GM12878 (cell line): ENCODE measurements at regions not wholly inside any gene's neighbourhood (a gene's known extent, or its start where the extent isn't known, plus 50 kb on each side); places are given as distances from the start of the nearest gene placed in this dataset.

ENCODE experiments used
- ATAC-seq: fragments of 200-7000 bp; cut with Tn5 transposase; 3 replicates; pipeline ENCODE4 v1.9.1; 2020; ENCODE audit warnings: mild to moderate bottlenecking, moderate library complexity
- BruUV-seq: library from RNA; stranded (reverse); fragments of 400-500 nt; replicated peaks from 2 replicates; lab custom pipeline; 2021; lab: Mats Ljungman, UMichigan
- CTCF ChIA-PET: fragments of 300-600 bp; sonication (Branson Sonifier 250); formaldehyde crosslinking; extraction: SDS; loops from one replicate; lab custom pipeline; 2021; ENCODE audit warnings: inconsistent platforms; lab: Yijun Ruan, JAX
- POLR2A ChIA-PET: fragments of 350-600 bp; formaldehyde crosslinking; extraction: SDS; loops from one replicate; lab custom pipeline; 2021; ENCODE audit warnings: inconsistent platforms; lab: Charles Lee
- RAD21 ChIA-PET: fragments of 300-600 bp; sonication (Branson Sonifier 250); formaldehyde crosslinking; loops from one replicate; lab custom pipeline; 2023; ENCODE audit warnings: antibody characterized with exemption; ENCODE audit not compliant: unreplicated experiment; lab: Charles Lee
- SMC1A ChIA-PET: fragments of 300-600 bp; sonication (Branson Sonifier 250); formaldehyde crosslinking; loops from one replicate; lab custom pipeline; 2023; ENCODE audit not compliant: unreplicated experiment, uncharacterized antibody; lab: Charles Lee
- DNase-seq: peaks from one replicate; pipeline ENCODE4 v3.0.0-alpha.2; 2011; ENCODE audit warnings: low read depth, low spot score
- FAIRE-seq: peaks from 3 replicates; lab custom pipeline; 2011; peaks lifted over from hg19 to GRCh38; lab: Jason Lieb, UNC
- H2AFZ ChIP-seq: 2 replicates; pipeline ENCODE4 v1.6.0; 2011; ENCODE audit warnings: low read depth, low read length, control low read depth; ENCODE audit not compliant: control insufficient read depth
- H3K27ac ChIP-seq: 2 replicates; pipeline ENCODE4 v1.5.1; 2011; ENCODE audit warnings: control low read depth; ENCODE audit not compliant: control insufficient read depth, insufficient read depth
- H3K27me3 ChIP-seq, 2 experiments: replicated peaks in 1 of 2; 2 replicates each; pipeline versions ENCODE4 v1.6.0 to v1.6.1; 2011; ENCODE audit warnings: low read length in 1 of 2; ENCODE audit not compliant: control insufficient read depth in 2 of 2, insufficient read depth in 2 of 2
- H3K36me3 ChIP-seq, 2 experiments: 2 replicates each; pipeline ENCODE4 v1.5.1; 2011; ENCODE audit warnings: low read length in 1 of 2; ENCODE audit not compliant: control insufficient read depth in 2 of 2, insufficient read depth in 2 of 2
- H3K4me1 ChIP-seq: 2 replicates; pipeline ENCODE4 v1.6.1; 2011; ENCODE audit warnings: mild to moderate bottlenecking, low read length, moderate library complexity, mixed read lengths; ENCODE audit not compliant: control insufficient read depth, insufficient read depth
- H3K4me2 ChIP-seq: 2 replicates; pipeline ENCODE4 v1.6.0; 2011; ENCODE audit warnings: control low read depth; ENCODE audit not compliant: control insufficient read depth, insufficient read depth
- H3K4me3 ChIP-seq: fragments of 200-600 bp; sonication (generic); 2 replicates; pipeline ENCODE4 v1.5.1; 2016
- H3K79me2 ChIP-seq: 2 replicates; pipeline ENCODE4 v1.6.0; 2011; ENCODE audit warnings: low read length; ENCODE audit not compliant: control insufficient read depth, insufficient read depth
- H3K9ac ChIP-seq: 2 replicates; pipeline ENCODE4 v1.8.0; 2011; ENCODE audit warnings: low read length, control low read depth, mixed read lengths; ENCODE audit not compliant: control insufficient read depth, insufficient read depth
- H3K9me3 ChIP-seq: replicated peaks from 3 replicates; pipeline ENCODE4 v1.5.1; 2011; ENCODE audit warnings: mild to moderate bottlenecking, low read length; ENCODE audit not compliant: control insufficient read depth, insufficient read depth
- H4K20me1 ChIP-seq: 2 replicates; pipeline ENCODE4 v1.6.0; 2011; ENCODE audit not compliant: control insufficient read depth, insufficient read depth
- SKIL ChIP-seq: fragments of 450-650 bp; IDR thresholded peaks from 2 replicates; pipeline ENCODE4 v1.6.1; 2017; ENCODE audit warnings: mild to moderate bottlenecking, low read depth, inconsistent platforms; ENCODE audit not compliant: poor library complexity, severe bottlenecking
- STAT3 ChIP-seq: IDR thresholded peaks from 2 replicates; pipeline ENCODE4 v1.6.1; 2011; ENCODE audit warnings: low read depth, low read length, improper control_type of control experiment
- ZBTB40 ChIP-seq: fragments of 450-650 bp; IDR thresholded peaks from 2 replicates; pipeline ENCODE4 v1.6.1; 2016; ENCODE audit warnings: mild to moderate bottlenecking, moderate library complexity, borderline replicate concordance
- WGBS: methylation state at CpG from one replicate; pipeline ENCODE4 v1.1.6; 2016; ENCODE audit warnings: low lambda C conversion rate; ENCODE audit not compliant: insufficient replicate concordance, insufficient coverage; ENCODE audit errors: missing lambda C conversion rate; 5-methylcytosine and 5-hydroxymethylcytosine counted together
- in situ Hi-C: fragments of 300-500 bp; cut with MboI; formaldehyde crosslinking; loops from 9 replicates; pipeline ENCODE4 v1.14.3; 2018; ENCODE audit warnings: mixed read lengths
- intact Hi-C: fragments of 100-400 bp; cut with micrococcal nuclease; formaldehyde crosslinking; loops from one replicate; pipeline ENCODE4 v1.14.2; 2022; ENCODE audit not compliant: unreplicated experiment

GRCh38 chr3:177615015-177615414, 417.7 kb upstream of the TBL1XR1 start:
- Histone ChIP-seq H3K4me1 (no peaks in the 10 kb centered on the region), H3K36me3 (no peaks in the 10 kb centered on the region), H3K4me2 (no peak overlapping the region), H2AFZ (no peak overlapping the region), H3K4me3 (no peak overlapping the region), H3K79me2 (no peaks in the 10 kb centered on the region), H3K27me3 (peaks cover 0 to 3% of the 10 kb centered on the region in 2 experiments; a peak in 1 of 4 replicates), H3K27ac (no peak overlapping the region), H3K9ac (no peak overlapping the region), H4K20me1 (no peaks in the 10 kb centered on the region), H3K9me3 (no peaks in the 10 kb centered on the region)
- ChIA-PET CTCF (no interaction called here), RAD21 (no interaction called here), POLR2A (no interaction called here), SMC1A (interaction anchor here (1.4 kb wide), 1 partner anchor 16 kb away, joined by 4 read pairs; no protein-coding TSS in a partner anchor)
- no peak for FAIRE-seq
- in situ Hi-C loops, result no loop called here
- intact Hi-C loops, result no loop called here
- DNase-seq, result no peak
- BruUV-seq, result no TSS peak
- WGBS, result 47% methylated on average over 2 of the region's 2 CpGs
- ATAC-seq, result no peak
- TF ChIP-seq SKIL, result no peak
- no peak for TF ChIP-seq ZBTB40
- TF ChIP-seq STAT3, result no peak
